ENCODE measurements at regions not wholly inside any gene's neighbourhood (a gene's known extent, or its start where the extent isn't known, plus 50 kb on each side); places are given as distances from the start of the nearest gene placed in this dataset.

DNA sequence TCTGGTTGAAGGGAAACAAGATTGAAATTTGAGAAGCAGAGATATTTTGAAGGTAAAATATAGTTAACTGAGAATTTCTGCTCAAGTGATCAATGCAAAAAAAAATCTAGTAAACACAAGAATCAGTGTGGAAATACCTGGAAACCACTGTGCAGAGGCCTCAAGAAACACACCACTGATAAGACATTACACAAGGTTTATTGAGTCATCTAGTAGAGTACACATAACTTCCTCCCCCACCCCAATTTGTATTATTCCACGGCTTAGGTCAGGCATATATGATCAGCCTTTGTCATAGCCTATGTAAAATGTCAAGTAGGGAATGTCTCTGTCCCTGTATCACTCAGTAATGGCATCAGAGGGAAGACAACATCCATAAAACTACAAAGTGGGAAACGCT lies 447.8 kb upstream of the BCHE start:
- no peak overlapping the region for H3K27ac ChIP-seq (ENCODE audit: low read depth in 2 of 2, low read length in 2 of 2)
- H3K4me1 ChIP-seq (ENCODE audit: control insufficient read depth in 2 of 3, insufficient read depth in 2 of 3, low read depth in 1 of 3, low read length in 3 of 3), result no peaks in the 10 kb centered on the region
- H3K4me3 ChIP-seq (ENCODE audit: low read length in 3 of 3), result no peak overlapping the region
- H3K36me3 ChIP-seq (ENCODE audit: control insufficient read depth in 2 of 3, insufficient read depth in 3 of 3, low read length in 3 of 3), result no peaks in the 10 kb centered on the region
- no peaks in the 10 kb centered on the region for H3K9me3 ChIP-seq (ENCODE audit: control insufficient read depth in 2 of 3, insufficient read depth in 1 of 3, low read length in 3 of 3)
- DNase-seq (no peak), FAIRE-seq (no peak)
- intact Hi-C loops (cut with DNase I), result no loop called here
- no peak for TF ChIP-seq CTCF (IDR thresholded peaks at IDR 0.05; ENCODE audit: borderline replicate concordance, extremely low read depth, insufficient read depth)
- no peak overlapping the region for H3K9ac ChIP-seq (ENCODE audit: low read length in 3 of 3)
- no peaks in the 10 kb centered on the region for H3K27me3 ChIP-seq (ENCODE audit: control insufficient read depth, insufficient read depth, low read length)

GRCh38 chr3:166283840-166284239 lies 446.6 kb upstream of the BCHE start:
- H3K27me3 ChIP-seq (ENCODE audit: control insufficient read depth, insufficient read depth, low read length), result no peaks in the 10 kb centered on the region
- no peak overlapping the region for H3K4me3 ChIP-seq (ENCODE audit: low read length in 3 of 3)
- H3K9ac ChIP-seq (ENCODE audit: low read length in 3 of 3), result no peak overlapping the region
- no peak overlapping the region for H3K27ac ChIP-seq (ENCODE audit: low read depth in 2 of 2, low read length in 2 of 2)
- H3K9me3 ChIP-seq (ENCODE audit: control insufficient read depth in 2 of 3, insufficient read depth in 1 of 3, low read length in 3 of 3), result no peaks in the 10 kb centered on the region
- FAIRE-seq, result no peak
- intact Hi-C loops (cut with DNase I), result no loop called here
- no peak for TF ChIP-seq CTCF (IDR thresholded peaks at IDR 0.05; ENCODE audit: borderline replicate concordance, extremely low read depth, insufficient read depth)
- H3K36me3 ChIP-seq (ENCODE audit: control insufficient read depth in 2 of 3, insufficient read depth in 3 of 3, low read length in 3 of 3), result no peaks in the 10 kb centered on the region
- peak in 1 of 5 donors; percentile 11 for DNase-seq
- H3K4me1 ChIP-seq (ENCODE audit: control insufficient read depth in 2 of 3, insufficient read depth in 2 of 3, low read depth in 1 of 3, low read length in 3 of 3), result no peaks in the 10 kb centered on the region

- no peak for TF ChIP-seq CTCF (IDR thresholded peaks at IDR 0.05; ENCODE audit: borderline replicate concordance, extremely low read depth, insufficient read depth)
- H3K27me3 ChIP-seq (ENCODE audit: control insufficient read depth, insufficient read depth, low read length), result no peaks in the 10 kb centered on the region
Observed at GRCh38 chr3:166282931-166283330, 445.7 kb upstream of the BCHE start.

GRCh38 chr3:166279636-166280035 lies 442.4 kb upstream of the BCHE start:
- Histone ChIP-seq H3K27me3 (ENCODE audit: control insufficient read depth, insufficient read depth, low read length) (no peaks in the 10 kb centered on the region), H3K36me3 (ENCODE audit: control insufficient read depth in 2 of 3, insufficient read depth in 3 of 3, low read length in 3 of 3) (no peaks in the 10 kb centered on the region), H3K9me3 (ENCODE audit: control insufficient read depth in 2 of 3, insufficient read depth in 1 of 3, low read length in 3 of 3) (no peaks in the 10 kb centered on the region), H3K9ac (ENCODE audit: low read length in 3 of 3) (no peak overlapping the region), H3K27ac (ENCODE audit: low read depth in 2 of 2, low read length in 2 of 2) (no peak overlapping the region), H3K4me1 (ENCODE audit: control insufficient read depth in 2 of 3, insufficient read depth in 2 of 3, low read depth in 1 of 3, low read length in 3 of 3) (no peaks in the 10 kb centered on the region), H3K4me3 (ENCODE audit: low read length in 3 of 3) (no peak overlapping the region)
- no peak for TF ChIP-seq CTCF (IDR thresholded peaks at IDR 0.05; ENCODE audit: borderline replicate concordance, extremely low read depth, insufficient read depth)
- intact Hi-C loops (cut with DNase I), result no loop called here
- DNase-seq, result no peak
- no peak for FAIRE-seq

More at GRCh38 chr3:166282931-166283330, 445.7 kb upstream of the BCHE start:
- H3K4me3 ChIP-seq (ENCODE audit: low read length in 3 of 3), result no peak overlapping the region
- no peak overlapping the region for H3K27ac ChIP-seq (ENCODE audit: low read depth in 2 of 2, low read length in 2 of 2)
- no peak overlapping the region for H3K9ac ChIP-seq (ENCODE audit: low read length in 3 of 3)
- DNase-seq, result peak in 1 of 5 donors; percentile 12
- H3K4me1 ChIP-seq (ENCODE audit: control insufficient read depth in 2 of 3, insufficient read depth in 2 of 3, low read depth in 1 of 3, low read length in 3 of 3), result no peaks in the 10 kb centered on the region
- FAIRE-seq, result no peak
- no peaks in the 10 kb centered on the region for H3K36me3 ChIP-seq (ENCODE audit: control insufficient read depth in 2 of 3, insufficient read depth in 3 of 3, low read length in 3 of 3)
- no peaks in the 10 kb centered on the region for H3K9me3 ChIP-seq (ENCODE audit: control insufficient read depth in 2 of 3, insufficient read depth in 1 of 3, low read length in 3 of 3)
- intact Hi-C loops (cut with DNase I), result no loop called here
